Upper lobe of left lung (tissue), 4 donors: ENCODE measurements at regions not wholly inside any gene's neighbourhood (a gene's known extent, or its start where the extent isn't known, plus 50 kb on each side); places are given as distances from the start of the nearest gene placed in this dataset.

Source experiments
- EP300 ChIP-seq, 4 donors: sonication (generic); formaldehyde crosslinking; IDR thresholded peaks; one replicate each; pipeline ENCODE4 v1.5.1; 2017; ENCODE audit warnings: antibody characterized with exemption in 4 of 4, control low read depth in 2 of 4
- POLR2A ChIP-seq, 4 donors: fragments of 450-650 bp; IDR thresholded peaks; one replicate each; pipeline ENCODE4 v1.5.1; 2016 to 2017; ENCODE audit warnings: antibody characterized with exemption in 4 of 4, mild to moderate bottlenecking in 2 of 4
- POLR2AphosphoS5 ChIP-seq, 2 donors: sonication (generic); formaldehyde crosslinking; IDR thresholded peaks; one replicate each; pipeline ENCODE4 v1.5.1; 2017; ENCODE audit warnings: antibody characterized with exemption in 2 of 2
- TF ChIP-seq, protein P1 (sequence below), 6 experiments: fragments of 450-650 bp in 4 of 6; fragments of 200-600 bp in 2 of 6; sonication (generic) in 2 of 6; IDR thresholded peaks; one replicate each; pipeline ENCODE4 v1.5.1; 2016 to 2019; ENCODE audit warnings: antibody characterized with exemption in 6 of 6

DNA sequence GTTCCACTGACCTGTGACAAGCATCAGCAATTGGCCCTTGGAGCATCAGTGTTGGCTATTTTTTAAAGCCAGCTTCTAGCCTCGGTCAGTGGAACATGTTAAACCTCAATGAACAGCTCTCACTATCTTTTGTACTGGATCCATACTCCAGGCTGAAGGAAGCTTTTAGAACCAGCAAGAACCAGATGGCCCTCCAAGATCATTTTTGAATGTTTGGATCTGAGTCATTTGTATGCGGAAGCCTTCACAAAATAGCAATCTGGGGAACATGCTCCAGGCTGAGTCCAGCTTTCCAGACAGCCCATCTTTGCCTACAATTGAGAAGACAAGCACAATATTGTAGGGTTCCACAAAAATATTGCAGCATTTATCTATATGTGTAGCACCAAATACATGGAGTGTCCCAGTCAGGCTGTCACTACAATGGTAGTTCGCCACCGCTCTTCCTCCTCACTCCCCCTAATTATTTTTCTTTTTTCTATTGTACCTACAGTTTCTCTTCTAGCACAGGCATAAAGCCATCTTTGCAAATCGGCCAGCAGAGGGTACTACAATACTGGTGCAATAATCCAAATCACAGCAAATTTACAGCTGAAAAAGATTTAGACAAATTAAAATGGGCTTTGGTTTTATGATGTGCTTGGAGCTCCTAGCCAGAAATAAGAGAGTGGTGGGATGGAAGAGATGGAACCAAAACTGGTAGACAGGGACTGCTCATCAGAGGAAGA is 177.4 kb upstream of the BLID start:
- no peak for TF ChIP-seq POLR2A (IDR thresholded peaks at IDR 0.05)
- TF ChIP-seq, protein P1, sequence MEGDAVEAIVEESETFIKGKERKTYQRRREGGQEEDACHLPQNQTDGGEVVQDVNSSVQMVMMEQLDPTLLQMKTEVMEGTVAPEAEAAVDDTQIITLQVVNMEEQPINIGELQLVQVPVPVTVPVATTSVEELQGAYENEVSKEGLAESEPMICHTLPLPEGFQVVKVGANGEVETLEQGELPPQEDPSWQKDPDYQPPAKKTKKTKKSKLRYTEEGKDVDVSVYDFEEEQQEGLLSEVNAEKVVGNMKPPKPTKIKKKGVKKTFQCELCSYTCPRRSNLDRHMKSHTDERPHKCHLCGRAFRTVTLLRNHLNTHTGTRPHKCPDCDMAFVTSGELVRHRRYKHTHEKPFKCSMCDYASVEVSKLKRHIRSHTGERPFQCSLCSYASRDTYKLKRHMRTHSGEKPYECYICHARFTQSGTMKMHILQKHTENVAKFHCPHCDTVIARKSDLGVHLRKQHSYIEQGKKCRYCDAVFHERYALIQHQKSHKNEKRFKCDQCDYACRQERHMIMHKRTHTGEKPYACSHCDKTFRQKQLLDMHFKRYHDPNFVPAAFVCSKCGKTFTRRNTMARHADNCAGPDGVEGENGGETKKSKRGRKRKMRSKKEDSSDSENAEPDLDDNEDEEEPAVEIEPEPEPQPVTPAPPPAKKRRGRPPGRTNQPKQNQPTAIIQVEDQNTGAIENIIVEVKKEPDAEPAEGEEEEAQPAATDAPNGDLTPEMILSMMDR (IDR thresholded peaks at IDR 0.05): peak in 1 of 6 experiments; percentile 6
- no peak for TF ChIP-seq POLR2AphosphoS5 (IDR thresholded peaks at IDR 0.05)
- no peak for TF ChIP-seq EP300 (IDR thresholded peaks at IDR 0.05)
